ENCODE measurements at regions not wholly inside any gene's neighbourhood (a gene's known extent, or its start where the extent isn't known, plus 50 kb on each side); places are given as distances from the start of the nearest gene placed in this dataset.

DNA sequence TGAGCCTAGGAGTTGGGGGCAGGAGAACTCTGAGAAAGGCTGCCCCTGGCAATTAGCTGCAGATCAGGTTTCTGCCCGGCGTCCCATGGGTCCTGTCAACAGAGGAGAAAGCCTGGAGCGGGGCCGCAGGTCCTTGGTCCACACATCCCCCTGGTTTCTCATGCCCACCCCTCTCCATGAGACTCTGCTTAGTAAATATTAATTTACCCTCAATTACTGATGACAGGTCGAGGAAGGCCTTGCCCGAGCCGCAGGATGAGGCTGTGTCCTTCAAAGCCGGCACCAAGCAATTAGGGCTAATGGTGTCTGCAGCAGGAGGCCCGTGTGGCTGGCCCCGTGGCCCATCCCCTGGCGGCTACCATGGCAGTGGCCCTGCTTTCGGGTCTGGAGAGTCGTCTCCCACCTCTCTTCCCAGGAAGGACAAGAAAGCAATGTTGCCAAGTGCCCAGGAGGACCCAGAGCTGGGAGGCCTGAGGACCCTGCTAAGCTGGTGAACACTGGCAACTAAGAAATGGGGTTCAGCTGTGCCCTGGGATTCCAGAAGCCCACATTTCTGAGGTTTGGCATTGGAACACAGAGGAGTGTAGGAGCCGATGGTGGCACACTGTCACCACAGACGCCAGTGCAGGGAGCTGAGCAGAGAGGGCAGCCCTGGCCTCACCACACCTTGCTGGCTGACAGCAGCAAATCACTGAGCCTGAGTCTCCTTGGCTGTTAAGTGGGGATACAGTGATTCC lies 114.6 kb downstream of the CPZ start:
- Histone ChIP-seq H3K79me2 (no peaks in the 10 kb centered on the region), H3K9me3 (ENCODE audit: low read depth) (no peaks in the 10 kb centered on the region), H3K36me3 (replicated peaks; ENCODE audit: insufficient read depth, low read depth) (no peaks in the 10 kb centered on the region), H3K4me2 (no peak overlapping the region), H3K27ac (no peak overlapping the region), H2AFZ (no peak overlapping the region), H3K4me1 (ENCODE audit: insufficient read depth) (no peaks in the 10 kb centered on the region), H3K27me3 (no peaks in the 10 kb centered on the region), H3K4me3 (no peak overlapping the region), H3K9me2 (replicated peaks; ENCODE audit: insufficient read depth) (no peaks in the 10 kb centered on the region), H4K20me1 (ENCODE audit: insufficient read depth, poor library complexity, severe bottlenecking) (no peaks in the 10 kb centered on the region)
- DNase-seq (ENCODE audit: low spot score) = no peak
- TF ChIP-seq, protein P1, sequence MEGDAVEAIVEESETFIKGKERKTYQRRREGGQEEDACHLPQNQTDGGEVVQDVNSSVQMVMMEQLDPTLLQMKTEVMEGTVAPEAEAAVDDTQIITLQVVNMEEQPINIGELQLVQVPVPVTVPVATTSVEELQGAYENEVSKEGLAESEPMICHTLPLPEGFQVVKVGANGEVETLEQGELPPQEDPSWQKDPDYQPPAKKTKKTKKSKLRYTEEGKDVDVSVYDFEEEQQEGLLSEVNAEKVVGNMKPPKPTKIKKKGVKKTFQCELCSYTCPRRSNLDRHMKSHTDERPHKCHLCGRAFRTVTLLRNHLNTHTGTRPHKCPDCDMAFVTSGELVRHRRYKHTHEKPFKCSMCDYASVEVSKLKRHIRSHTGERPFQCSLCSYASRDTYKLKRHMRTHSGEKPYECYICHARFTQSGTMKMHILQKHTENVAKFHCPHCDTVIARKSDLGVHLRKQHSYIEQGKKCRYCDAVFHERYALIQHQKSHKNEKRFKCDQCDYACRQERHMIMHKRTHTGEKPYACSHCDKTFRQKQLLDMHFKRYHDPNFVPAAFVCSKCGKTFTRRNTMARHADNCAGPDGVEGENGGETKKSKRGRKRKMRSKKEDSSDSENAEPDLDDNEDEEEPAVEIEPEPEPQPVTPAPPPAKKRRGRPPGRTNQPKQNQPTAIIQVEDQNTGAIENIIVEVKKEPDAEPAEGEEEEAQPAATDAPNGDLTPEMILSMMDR (IDR thresholded peaks at IDR 0.05; ENCODE audit: poor library complexity) = no peak
- TF ChIP-seq EZH2 (IDR thresholded peaks at IDR 0.05; ENCODE audit: borderline replicate concordance) = no peak
- no peak for TF ChIP-seq EZH2phosphoT487 (IDR thresholded peaks at IDR 0.05; ENCODE audit: low read depth, severe bottlenecking, unreplicated experiment)
- 54% methylated on average over 15 of the region's 15 CpGs for WGBS (ENCODE audit: low lambda C conversion rate, missing lambda C conversion rate)

DNA sequence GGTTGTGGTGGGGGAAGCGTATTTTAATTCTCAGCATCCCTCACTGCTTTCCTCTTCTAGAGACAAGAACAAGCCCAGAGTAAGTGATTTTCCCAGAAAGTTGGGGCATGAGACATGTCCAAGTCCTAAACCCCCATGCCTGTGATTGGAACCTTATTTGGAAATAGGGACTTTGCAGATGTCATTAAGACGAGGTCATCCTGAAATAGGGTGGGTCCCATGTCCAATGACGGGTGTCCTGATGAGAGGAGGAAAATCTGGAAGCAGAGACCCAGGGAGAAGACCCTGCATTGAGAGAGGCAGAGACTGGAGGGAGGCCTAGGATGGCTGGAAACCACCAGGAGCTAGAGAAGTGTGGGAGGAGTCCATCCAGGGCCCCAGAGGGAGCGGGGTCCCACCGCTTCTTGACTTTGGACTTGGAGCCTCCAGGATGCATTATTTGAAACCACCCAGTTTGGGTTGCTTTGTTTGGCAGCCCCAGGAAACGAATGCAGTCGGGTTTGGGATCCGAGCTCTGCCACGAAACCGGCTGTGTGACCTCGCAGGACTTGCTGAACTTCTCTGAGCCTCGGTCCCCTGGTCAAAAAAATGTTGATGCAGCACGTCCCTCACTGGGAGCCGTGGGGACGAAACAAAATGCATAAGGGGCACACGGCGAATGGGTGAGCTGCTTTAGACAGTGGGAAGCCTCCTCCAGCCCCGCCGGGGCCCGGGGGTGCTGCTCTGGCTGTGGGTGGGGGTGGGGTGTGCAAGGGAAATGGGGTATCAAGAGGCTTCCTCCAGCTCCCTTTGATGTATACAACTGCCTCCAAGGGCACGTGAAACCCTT lies 113.9 kb downstream of the CPZ start:
- Histone ChIP-seq H3K4me3 (no peak overlapping the region), H3K79me2 (no peaks in the 10 kb centered on the region), H3K9me2 (replicated peaks; ENCODE audit: insufficient read depth) (no peaks in the 10 kb centered on the region), H3K27me3 (no peaks in the 10 kb centered on the region), H3K27ac (no peak overlapping the region), H2AFZ (no peak overlapping the region), H4K20me1 (ENCODE audit: insufficient read depth, poor library complexity, severe bottlenecking) (no peaks in the 10 kb centered on the region), H3K36me3 (replicated peaks; ENCODE audit: insufficient read depth, low read depth) (no peaks in the 10 kb centered on the region), H3K4me1 (ENCODE audit: insufficient read depth) (no peaks in the 10 kb centered on the region), H3K4me2 (no peak overlapping the region), H3K9me3 (ENCODE audit: low read depth) (no peaks in the 10 kb centered on the region)
- DNase-seq (ENCODE audit: low spot score) = no peak
- 76% methylated on average over 21 of the region's 21 CpGs for WGBS (ENCODE audit: low lambda C conversion rate, missing lambda C conversion rate)
- no peak for TF ChIP-seq EZH2 (IDR thresholded peaks at IDR 0.05; ENCODE audit: borderline replicate concordance)
- TF ChIP-seq, protein P1 (IDR thresholded peaks at IDR 0.05; ENCODE audit: poor library complexity) = no peak
- no peak for TF ChIP-seq EZH2phosphoT487 (IDR thresholded peaks at IDR 0.05; ENCODE audit: low read depth, severe bottlenecking, unreplicated experiment)

DNA sequence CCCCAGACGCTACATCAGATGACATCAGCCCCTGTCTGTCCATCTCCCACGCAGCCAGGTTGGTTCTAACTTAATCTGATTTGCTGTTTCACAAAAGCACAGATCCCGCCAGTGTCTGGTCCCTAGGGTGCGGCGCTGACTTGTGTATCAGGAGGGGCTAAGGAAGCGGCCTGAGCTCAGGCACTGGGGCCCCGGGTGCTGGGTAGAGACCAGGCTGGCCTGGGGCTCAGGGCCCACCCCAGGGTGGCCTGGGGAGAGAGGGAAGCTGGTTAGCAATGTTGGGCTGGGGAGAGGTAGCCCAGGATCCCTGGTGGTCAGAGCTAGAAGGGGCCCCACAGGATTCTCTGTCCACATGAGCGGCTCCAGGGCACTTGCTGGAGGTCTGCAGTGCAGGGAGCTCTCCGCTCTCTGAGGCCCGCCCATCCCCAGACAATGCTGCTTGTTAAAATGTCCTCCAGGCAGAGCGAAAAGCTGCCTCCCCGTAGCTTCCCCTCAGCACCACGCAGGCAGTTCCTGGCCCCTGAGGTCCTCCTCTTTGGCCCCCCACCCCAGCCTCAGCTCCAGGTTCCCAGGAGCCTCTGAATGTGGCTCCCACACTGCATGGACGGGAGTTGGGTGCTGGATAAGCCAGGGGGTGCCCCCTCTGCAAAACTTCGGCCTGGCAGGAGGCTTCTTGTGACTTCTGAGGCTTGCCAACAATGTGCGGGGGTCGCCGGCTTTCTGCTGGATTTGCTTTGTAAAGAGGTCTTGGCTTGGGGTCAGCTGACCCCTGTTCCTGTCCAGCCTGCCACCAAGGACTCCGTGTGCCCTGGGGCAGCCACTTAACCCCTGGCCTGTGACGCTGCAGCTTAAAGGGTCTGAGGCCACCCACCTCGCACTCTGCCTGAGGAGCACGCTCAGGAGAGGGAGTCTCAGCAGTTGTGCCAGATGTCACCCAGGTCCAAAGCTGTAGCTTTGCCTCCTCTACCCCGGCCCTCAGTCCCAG lies 112.9 kb downstream of the CPZ start:
- Histone ChIP-seq H3K9me3 (ENCODE audit: low read depth) (no peaks in the 10 kb centered on the region), H2AFZ (no peak overlapping the region), H3K27me3 (peaks cover 2% of the 10 kb centered on the region), H3K4me3 (no peak overlapping the region), H3K4me2 (no peak overlapping the region), H3K4me1 (ENCODE audit: insufficient read depth) (no peaks in the 10 kb centered on the region), H3K27ac (no peak overlapping the region), H3K79me2 (no peaks in the 10 kb centered on the region), H4K20me1 (ENCODE audit: insufficient read depth, poor library complexity, severe bottlenecking) (no peaks in the 10 kb centered on the region), H3K36me3 (replicated peaks; ENCODE audit: insufficient read depth, low read depth) (no peaks in the 10 kb centered on the region), H3K9me2 (replicated peaks; ENCODE audit: insufficient read depth) (no peaks in the 10 kb centered on the region)
- no peak for DNase-seq (ENCODE audit: low spot score)
- WGBS (ENCODE audit: low lambda C conversion rate, missing lambda C conversion rate) = 66% methylated on average over 21 of the region's 23 CpGs
- no peak for TF ChIP-seq EZH2phosphoT487 (IDR thresholded peaks at IDR 0.05; ENCODE audit: low read depth, severe bottlenecking, unreplicated experiment)
- TF ChIP-seq, protein P1 (IDR thresholded peaks at IDR 0.05; ENCODE audit: poor library complexity) = no peak
- no peak for TF ChIP-seq EZH2 (IDR thresholded peaks at IDR 0.05; ENCODE audit: borderline replicate concordance)
